Ovary (tissue), 3 donors: ENCODE measurements at regions not wholly inside any gene's neighbourhood (a gene's known extent, or its start where the extent isn't known, plus 50 kb on each side); places are given as distances from the start of the nearest gene placed in this dataset.

Experiments used
- CTCF ChIP-seq, 3 donors: fragments of 450-650 bp in 2 of 3; fragments of 200-600 bp in 1 of 3; IDR thresholded peaks; one replicate each; pipeline versions ENCODE4 v1.5.1 to v1.8.0; 2016 to 2022; ENCODE audit warnings: antibody characterized with exemption in 3 of 3, mild to moderate bottlenecking in 1 of 3
- EP300 ChIP-seq: sonication (generic); formaldehyde crosslinking; IDR thresholded peaks from one replicate; pipeline ENCODE4 v1.6.1; 2017; ENCODE audit warnings: antibody characterized with exemption
- POLR2A ChIP-seq: fragments of 450-650 bp; IDR thresholded peaks from one replicate; pipeline ENCODE4 v1.6.1; 2017; ENCODE audit warnings: antibody characterized with exemption, mild to moderate bottlenecking, moderate library complexity
- donor health status: DM: no; HTN: no; CAD: no.

GRCh38 chr11:33948494-33948893 is 56.6 kb upstream of the LMO2 start:
- TF ChIP-seq POLR2A (no peak), CTCF (IDR thresholded peaks at IDR 0.05) (no peak), EP300 (no peak)
